Activated T-cell treated with anti-CD3 and anti-CD28 coated beads, Interleukin-2, amount 50 U/mL, for 24 hours (primary cell): ENCODE measurements at regions not wholly inside any gene's neighbourhood (a gene's known extent, or its start where the extent isn't known, plus 50 kb on each side); places are given as distances from the start of the nearest gene placed in this dataset.
"Not testable (repeated sequence)": the region's sequence is repeated elsewhere in the genome, so short reads cannot be mapped to it uniquely, and the experiment has no call there.

Experiments
- DNase-seq: peaks from one replicate; pipeline ENCODE4 v3.0.0-alpha.2; 2020
- H3K27ac Mint-ChIP-seq: 2 replicates; pipeline ENCODE4 v1.8.0; 2020; ENCODE audit warnings: mild to moderate bottlenecking, mixed read lengths
- H3K27me3 Mint-ChIP-seq: 2 replicates; pipeline ENCODE4 v1.8.0; 2020; ENCODE audit warnings: mixed read lengths
- H3K36me3 Mint-ChIP-seq: 2 replicates; pipeline ENCODE4 v1.8.0; 2020; ENCODE audit warnings: low read depth, mixed read lengths
- H3K4me1 Mint-ChIP-seq: 2 replicates; pipeline ENCODE4 v1.8.0; 2020; ENCODE audit warnings: low read depth, mixed read lengths
- H3K4me3 Mint-ChIP-seq: 2 replicates; pipeline ENCODE4 v1.8.0; 2020; ENCODE audit warnings: mild to moderate bottlenecking, moderate library complexity, mixed read lengths
- H3K9me3 Mint-ChIP-seq: 2 replicates; pipeline ENCODE4 v1.8.0; 2020; ENCODE audit warnings: mixed read lengths

DNA sequence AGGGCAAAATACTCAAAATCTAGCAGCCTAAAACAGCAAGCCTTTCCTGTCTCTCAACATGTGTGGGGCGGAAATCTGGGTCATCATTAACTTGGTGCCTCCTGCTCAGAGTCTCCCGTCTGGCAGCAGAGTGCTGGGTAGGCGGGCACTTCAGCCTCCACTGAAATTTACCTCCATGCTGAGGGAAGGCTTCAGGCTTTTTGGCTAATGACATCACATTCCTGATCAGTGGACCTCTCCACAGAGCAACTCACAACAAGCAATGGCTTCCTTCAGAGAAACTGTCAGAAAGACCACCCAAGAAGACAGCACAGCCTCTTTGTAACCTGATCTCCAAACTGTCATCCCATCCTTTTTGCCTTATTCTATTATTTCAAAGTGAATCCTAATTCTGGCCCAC is 1109.0 kb downstream of the UQCRFS1 start:
- no peak for DNase-seq

DNA sequence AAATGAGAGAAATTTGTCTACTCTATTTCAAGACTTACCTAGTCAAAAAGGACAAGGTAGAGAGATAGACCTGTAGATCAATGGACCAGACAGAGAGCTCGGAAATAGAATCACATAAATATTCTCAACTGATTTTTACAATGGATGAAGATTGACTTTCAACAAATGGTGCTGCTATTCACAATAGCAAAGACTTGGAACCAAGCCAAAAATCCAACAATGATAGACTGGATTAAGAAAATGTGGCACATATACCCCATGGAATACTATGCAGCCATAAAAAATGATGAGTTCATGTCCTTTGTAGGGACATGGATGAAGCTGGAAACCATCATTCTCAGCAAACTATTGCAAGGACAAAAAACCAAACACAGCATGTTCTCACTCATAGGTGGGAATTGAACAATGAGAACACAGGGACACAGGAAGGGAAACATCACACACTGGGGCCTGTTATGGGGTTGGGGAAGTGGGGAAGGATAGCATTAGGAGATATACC is 1128.2 kb downstream of the UQCRFS1 start:
- not testable (repeated sequence) for H3K36me3 Mint-ChIP-seq, H3K27me3 Mint-ChIP-seq, H3K4me1 Mint-ChIP-seq, DNase-seq, H3K27ac Mint-ChIP-seq, H3K4me3 Mint-ChIP-seq
- peaks cover 11% of the 10 kb centered on the region for H3K9me3 Mint-ChIP-seq

More for the DNA sequence above, 1109.0 kb downstream of the UQCRFS1 start:
- Mint-ChIP-seq H3K4me3 (no peak overlapping the region), H3K27me3 (no peaks in the 10 kb centered on the region), H3K9me3 (peaks cover 13% of the 10 kb centered on the region), H3K4me1 (no peaks in the 10 kb centered on the region), H3K36me3 (no peaks in the 10 kb centered on the region), H3K27ac (no peak overlapping the region)

DNA sequence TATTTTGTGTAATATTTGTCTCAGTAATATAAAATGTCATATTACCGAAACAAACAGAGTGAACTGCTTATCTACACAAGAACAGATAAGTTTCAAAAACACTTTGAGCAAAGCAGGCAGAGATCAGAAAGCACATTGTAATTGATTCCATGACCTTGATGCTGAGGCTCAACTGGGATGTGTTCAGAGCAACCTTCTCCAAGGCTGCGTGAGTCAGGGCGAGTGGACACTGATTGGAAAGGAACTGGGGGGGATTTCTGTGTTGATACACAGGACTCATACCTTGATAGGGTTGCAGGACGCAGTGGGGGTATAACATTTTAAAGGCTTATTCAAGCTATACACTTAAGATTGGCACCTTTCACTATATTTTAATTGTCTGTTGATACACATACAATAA is 1136.3 kb downstream of the UQCRFS1 start:
- Mint-ChIP-seq H3K27me3 (no peaks in the 10 kb centered on the region), H3K4me1 (no peaks in the 10 kb centered on the region), H3K36me3 (no peaks in the 10 kb centered on the region), H3K27ac (no peak overlapping the region), H3K4me3 (no peak overlapping the region), H3K9me3 (peaks cover 15% of the 10 kb centered on the region)
- DNase-seq = no peak

DNA sequence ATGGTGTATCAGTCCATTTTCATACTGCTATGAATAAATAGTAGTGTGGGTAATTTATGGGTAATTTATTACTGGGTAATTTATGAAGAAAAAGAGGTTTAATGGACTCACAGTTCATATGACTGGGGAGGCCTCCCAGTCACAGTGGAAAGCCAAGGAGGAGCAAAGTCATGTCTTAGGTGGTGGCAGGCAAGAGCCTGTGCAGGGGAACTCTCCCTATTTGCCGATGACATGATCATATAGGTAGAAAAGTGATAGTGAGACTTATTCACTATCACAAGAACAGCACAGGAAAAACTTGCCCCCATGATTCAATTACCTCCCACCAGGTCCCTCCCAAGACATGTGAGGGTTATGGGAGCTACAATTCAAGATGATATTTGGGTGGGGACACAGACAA is 1137.7 kb downstream of the UQCRFS1 start:
- Mint-ChIP-seq H3K4me1 (no peaks in the 10 kb centered on the region), H3K9me3 (peaks cover 11% of the 10 kb centered on the region), H3K4me3 (no peak overlapping the region), H3K27me3 (no peaks in the 10 kb centered on the region), H3K27ac (no peak overlapping the region), H3K36me3 (no peaks in the 10 kb centered on the region)
- no peak for DNase-seq

DNA sequence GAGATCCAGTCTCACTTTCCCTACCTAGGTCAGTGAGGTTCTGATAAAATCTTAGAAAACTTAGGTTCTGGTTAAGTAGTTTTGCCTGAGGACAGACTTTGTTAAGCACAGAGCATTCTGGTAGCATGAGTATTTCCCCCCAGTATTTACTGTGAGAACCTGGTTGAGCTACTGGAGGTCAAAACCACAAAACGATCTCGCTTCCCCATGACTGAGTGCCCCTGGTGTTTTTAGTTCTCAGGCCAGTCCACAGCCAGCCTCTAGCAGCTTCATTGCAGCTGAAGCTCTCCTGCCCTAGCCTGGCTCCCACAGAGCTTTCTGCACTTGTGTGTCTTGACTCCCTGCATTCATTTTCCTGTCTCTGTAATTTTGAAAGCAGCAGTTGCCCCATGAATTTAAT is 1138.2 kb downstream of the UQCRFS1 start:
- no peak for DNase-seq
- Mint-ChIP-seq H3K9me3 (peaks cover 11% of the 10 kb centered on the region), H3K36me3 (no peaks in the 10 kb centered on the region), H3K27me3 (no peaks in the 10 kb centered on the region), H3K27ac (no peak overlapping the region), H3K4me3 (no peak overlapping the region), H3K4me1 (no peaks in the 10 kb centered on the region)

DNA sequence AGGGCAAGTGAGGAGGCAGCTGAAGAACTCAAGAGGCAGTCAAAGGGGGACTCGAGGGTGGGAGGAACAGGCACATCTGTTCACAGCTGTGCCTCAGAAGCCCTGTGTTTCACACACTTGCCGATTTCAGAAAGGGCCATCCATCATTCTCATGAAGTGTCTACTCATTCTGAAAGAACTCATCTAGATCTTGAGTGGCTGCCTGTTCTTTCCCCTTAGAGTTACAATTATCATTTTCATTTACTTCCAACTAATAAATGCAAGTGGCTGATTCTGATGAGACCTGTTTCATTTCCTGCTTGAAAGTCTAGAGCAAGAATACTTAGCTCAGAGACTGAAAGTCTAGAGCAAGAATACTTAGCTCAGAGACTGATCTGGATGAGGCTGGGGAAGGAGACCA is 1145.1 kb downstream of the UQCRFS1 start:
- DNase-seq = no peak
- H3K36me3 Mint-ChIP-seq = no peaks in the 10 kb centered on the region
- H3K4me3 Mint-ChIP-seq = no peak overlapping the region
- no peak overlapping the region for H3K27ac Mint-ChIP-seq
- H3K9me3 Mint-ChIP-seq = peaks cover 4% of the 10 kb centered on the region
- H3K4me1 Mint-ChIP-seq = no peaks in the 10 kb centered on the region
- no peaks in the 10 kb centered on the region for H3K27me3 Mint-ChIP-seq

DNA sequence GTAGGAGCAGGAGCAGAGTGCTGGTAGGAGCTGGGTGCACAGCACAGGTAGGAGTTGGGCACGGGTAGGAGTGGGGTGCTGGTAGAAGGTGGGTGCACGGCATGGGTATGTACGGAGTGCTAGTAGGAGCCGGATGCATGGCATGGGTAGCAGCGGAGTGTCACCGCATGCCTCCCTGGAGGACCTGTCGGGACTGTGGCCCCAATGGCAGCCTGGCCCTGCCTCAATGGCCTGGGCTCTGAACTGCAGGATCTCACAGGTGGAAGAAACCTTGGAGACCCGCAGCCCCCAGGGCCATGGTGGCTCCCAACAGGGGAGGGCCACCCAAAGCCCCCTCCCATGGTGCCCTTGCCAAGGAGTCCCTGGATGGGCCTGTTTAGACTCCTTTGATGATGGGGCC is 1146.0 kb downstream of the UQCRFS1 start:
- no peaks in the 10 kb centered on the region for H3K4me1 Mint-ChIP-seq
- H3K9me3 Mint-ChIP-seq = peaks cover 4% of the 10 kb centered on the region
- no peaks in the 10 kb centered on the region for H3K27me3 Mint-ChIP-seq
- no peak overlapping the region for H3K4me3 Mint-ChIP-seq
- H3K36me3 Mint-ChIP-seq = no peaks in the 10 kb centered on the region
- H3K27ac Mint-ChIP-seq = no peak overlapping the region
- DNase-seq = no peak

DNA sequence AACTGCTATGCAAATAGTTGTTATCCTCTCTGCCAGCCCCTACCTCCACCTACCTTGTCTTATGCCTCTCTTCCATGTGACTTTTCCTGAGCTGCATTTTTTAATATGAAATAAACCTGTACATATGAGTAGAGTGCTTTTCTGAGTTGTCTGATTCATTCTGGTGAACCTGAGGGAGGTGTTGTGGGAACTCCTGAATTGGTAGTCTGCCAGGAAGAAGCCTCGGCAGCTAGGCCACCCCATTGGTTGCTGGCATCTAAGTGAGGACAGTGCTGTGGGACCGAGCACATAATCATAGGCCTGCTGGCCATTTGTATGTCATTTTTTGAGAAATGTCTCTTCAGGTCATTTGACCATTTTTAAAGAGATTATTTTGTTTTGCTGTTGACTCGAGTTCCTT is 1146.8 kb downstream of the UQCRFS1 start:
- DNase-seq = no peak
- H3K4me1 Mint-ChIP-seq = no peaks in the 10 kb centered on the region
- no peaks in the 10 kb centered on the region for H3K36me3 Mint-ChIP-seq
- H3K4me3 Mint-ChIP-seq = no peak overlapping the region
- H3K27me3 Mint-ChIP-seq = no peaks in the 10 kb centered on the region
- H3K9me3 Mint-ChIP-seq = peaks cover 4% of the 10 kb centered on the region
- H3K27ac Mint-ChIP-seq = no peak overlapping the region

DNA sequence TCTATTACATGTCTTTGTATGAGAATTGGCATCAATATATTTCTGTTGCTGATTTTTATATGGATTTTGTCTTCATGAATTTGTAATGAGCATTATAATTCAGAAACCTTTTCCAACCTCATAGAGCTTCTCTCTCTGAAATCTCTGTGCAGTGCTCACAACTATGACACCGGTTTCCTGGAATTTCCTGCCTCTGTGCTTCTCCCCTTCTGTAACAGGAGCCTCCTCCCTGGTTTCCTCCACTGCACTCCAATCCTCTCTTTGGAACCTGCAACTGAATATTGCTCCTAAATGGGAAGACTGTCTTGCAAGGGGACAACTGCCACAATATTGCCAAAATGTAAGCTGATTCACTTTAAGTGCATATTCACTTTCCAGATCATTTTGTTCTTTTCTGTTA is 1147.9 kb downstream of the UQCRFS1 start:
- no peaks in the 10 kb centered on the region for H3K4me1 Mint-ChIP-seq
- no peak overlapping the region for H3K4me3 Mint-ChIP-seq
- H3K27me3 Mint-ChIP-seq = no peaks in the 10 kb centered on the region
- DNase-seq = no peak
- peaks cover 4% of the 10 kb centered on the region for H3K9me3 Mint-ChIP-seq
- H3K36me3 Mint-ChIP-seq = no peaks in the 10 kb centered on the region
- no peak overlapping the region for H3K27ac Mint-ChIP-seq

DNA sequence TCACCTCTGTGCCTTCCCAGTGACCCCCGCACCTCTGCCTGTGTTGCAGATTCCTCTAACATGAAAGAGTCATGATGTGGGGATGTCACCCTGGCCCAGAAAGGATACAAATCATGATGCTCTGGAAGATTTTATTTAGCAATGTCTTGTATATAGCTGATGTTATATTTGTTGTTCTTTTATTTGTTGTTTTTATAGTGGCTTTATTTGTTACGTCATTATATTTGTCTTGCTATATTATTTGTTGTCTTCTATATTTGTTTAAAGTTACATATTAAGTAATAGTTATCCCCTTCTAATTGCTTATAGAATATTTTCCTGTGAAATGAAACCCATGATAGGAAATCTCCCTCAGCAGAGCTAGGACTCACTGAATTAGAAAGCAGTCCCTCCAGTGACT is 1149.2 kb downstream of the UQCRFS1 start:
- Mint-ChIP-seq H3K4me3 (no peak overlapping the region), H3K27ac (no peak overlapping the region), H3K9me3 (peaks cover 4% of the 10 kb centered on the region), H3K27me3 (no peaks in the 10 kb centered on the region), H3K36me3 (no peaks in the 10 kb centered on the region), H3K4me1 (no peaks in the 10 kb centered on the region)
- DNase-seq = no peak

DNA sequence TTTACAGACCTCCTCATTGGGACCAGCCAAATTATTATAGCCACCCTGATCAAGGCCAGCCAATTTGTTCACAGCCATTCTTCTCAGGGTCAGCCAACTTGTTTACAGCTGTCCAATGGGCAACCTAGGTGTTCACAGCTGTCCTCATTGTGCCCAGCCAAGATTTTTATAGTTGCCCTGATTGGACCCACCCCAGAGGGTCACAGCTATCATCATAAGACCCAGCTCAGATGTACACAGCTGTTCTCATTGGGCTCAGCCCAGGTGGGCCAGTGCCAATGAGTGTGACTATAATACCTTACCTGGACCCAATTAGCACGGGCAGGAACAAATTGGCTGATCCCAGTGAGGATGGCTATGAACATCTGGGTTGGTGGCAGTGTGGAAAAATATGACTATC is 1151.8 kb downstream of the UQCRFS1 start:
- H3K27ac Mint-ChIP-seq = no peak overlapping the region

DNA sequence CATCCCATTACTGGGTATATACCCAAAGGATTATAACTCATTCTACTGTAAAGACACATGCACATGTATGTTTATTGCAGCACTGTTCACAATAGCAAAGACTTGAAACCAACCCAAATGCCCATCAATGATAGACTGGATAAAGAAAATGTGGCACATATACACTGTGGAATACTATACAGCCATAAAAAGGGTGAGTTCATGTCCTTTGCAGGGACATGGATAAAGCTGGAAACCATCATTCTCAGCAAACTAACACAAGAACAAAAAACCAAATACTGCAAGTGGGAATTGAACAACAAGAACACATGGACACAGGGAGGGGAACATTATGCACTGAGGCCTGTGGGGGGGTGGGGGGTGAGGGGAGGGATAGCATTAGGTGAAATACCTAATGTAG is 1155.9 kb downstream of the UQCRFS1 start:
- DNase-seq, H3K4me1 Mint-ChIP-seq, H3K36me3 Mint-ChIP-seq, H3K27ac Mint-ChIP-seq, H3K27me3 Mint-ChIP-seq, H3K4me3 Mint-ChIP-seq: not testable (repeated sequence)
- peaks cover 18% of the 10 kb centered on the region for H3K9me3 Mint-ChIP-seq

More for the DNA sequence above, 1151.8 kb downstream of the UQCRFS1 start:
- Mint-ChIP-seq H3K36me3 (no peaks in the 10 kb centered on the region), H3K4me1 (no peaks in the 10 kb centered on the region), H3K27me3 (no peaks in the 10 kb centered on the region), H3K4me3 (no peak overlapping the region), H3K9me3 (peaks cover 10% of the 10 kb centered on the region)
- DNase-seq = no peak

DNA sequence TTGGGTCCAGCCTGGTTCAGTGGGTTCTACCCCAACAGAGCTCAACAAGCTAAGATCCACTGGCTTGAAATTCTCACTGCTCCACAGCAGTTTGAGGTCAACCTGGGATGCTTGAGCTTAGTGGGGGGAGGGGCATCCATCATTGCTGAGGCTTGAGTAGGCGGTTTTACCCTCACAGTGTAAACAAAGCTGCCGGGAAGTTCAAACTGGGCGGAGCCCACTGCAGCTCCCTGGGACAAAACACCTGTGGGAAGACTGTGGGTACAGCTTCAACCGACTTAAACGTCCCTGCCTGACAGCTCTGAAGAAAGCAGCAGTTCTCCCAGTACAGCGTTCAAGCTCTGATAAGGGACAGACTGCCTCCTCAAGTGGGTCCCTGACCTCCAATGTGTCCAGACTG is 1161.9 kb downstream of the UQCRFS1 start:
- Mint-ChIP-seq H3K36me3 (no peaks in the 10 kb centered on the region), H3K9me3 (peaks cover 18% of the 10 kb centered on the region), H3K27ac (no peak overlapping the region), H3K27me3 (no peaks in the 10 kb centered on the region), H3K4me1 (no peaks in the 10 kb centered on the region), H3K4me3 (no peak overlapping the region)
- DNase-seq = no peak

DNA sequence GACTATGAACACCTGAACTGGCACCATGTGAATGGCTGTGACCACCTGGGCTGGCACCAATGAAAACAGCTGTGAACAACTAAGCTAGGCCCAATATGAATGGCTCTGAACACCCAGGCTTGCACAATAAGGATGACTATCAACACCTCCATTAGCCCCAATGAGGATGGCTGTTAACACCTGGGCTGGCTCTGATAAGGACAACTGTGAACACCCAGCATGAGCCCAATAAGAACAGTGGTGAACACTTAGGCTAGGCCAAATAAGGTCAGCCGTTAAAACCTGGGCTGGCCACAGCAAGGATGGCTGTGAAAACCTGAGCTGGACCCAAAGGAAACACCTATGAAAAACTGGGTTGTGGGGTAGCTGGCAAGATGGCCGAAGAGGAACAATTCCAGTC is 1163.1 kb downstream of the UQCRFS1 start:
- H3K9me3 Mint-ChIP-seq = peaks cover 18% of the 10 kb centered on the region
- no peaks in the 10 kb centered on the region for H3K27me3 Mint-ChIP-seq
- no peaks in the 10 kb centered on the region for H3K36me3 Mint-ChIP-seq
- no peak for DNase-seq
- no peak overlapping the region for H3K27ac Mint-ChIP-seq
- H3K4me3 Mint-ChIP-seq = no peak overlapping the region
- no peaks in the 10 kb centered on the region for H3K4me1 Mint-ChIP-seq

DNA sequence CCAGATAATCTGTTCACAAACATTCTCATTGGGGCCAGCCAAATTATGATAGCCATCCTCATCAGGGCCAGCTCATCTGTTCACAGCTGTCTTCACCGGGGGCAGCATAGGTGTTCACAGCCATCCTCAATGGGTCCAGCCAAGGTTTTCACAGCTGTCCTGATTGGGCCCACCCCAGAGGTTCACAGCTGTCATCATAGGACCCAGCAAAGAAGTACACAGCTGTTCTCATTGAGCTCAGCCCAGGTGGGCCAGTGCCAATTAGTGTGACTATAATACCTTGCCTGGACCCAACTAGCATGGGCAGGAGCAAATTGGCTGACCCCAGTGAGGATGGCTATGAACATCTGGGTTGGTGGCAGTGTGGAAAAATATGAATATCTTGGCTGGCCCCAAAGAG is 1166.0 kb downstream of the UQCRFS1 start:
- H3K27ac Mint-ChIP-seq = no peak overlapping the region
- DNase-seq = no peak
- no peaks in the 10 kb centered on the region for H3K27me3 Mint-ChIP-seq
- no peaks in the 10 kb centered on the region for H3K36me3 Mint-ChIP-seq
- H3K4me3 Mint-ChIP-seq = no peak overlapping the region
- peaks cover 11% of the 10 kb centered on the region for H3K9me3 Mint-ChIP-seq
- no peaks in the 10 kb centered on the region for H3K4me1 Mint-ChIP-seq

DNA sequence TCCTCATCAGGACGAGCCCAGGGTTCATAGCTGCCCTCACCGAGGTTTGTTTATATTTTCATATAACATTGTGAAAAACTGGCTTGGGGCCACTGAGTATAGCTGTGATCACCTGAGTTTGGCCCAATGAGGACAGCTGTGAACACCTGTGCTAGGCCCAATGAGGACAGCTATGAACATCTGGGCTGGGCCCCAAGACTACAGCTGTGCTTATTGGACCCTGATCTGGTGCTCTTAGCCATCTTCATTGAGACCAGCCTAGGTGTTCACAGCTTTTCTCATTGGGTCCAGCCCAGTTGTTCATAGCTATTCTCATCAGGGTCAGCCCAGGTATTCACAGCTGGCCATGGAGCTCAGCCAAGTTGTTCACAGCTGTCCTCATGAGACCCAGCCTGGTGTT is 1167.3 kb downstream of the UQCRFS1 start:
- no peak overlapping the region for H3K27ac Mint-ChIP-seq
- no peak overlapping the region for H3K4me3 Mint-ChIP-seq
- H3K27me3 Mint-ChIP-seq = no peaks in the 10 kb centered on the region
- H3K4me1 Mint-ChIP-seq = no peaks in the 10 kb centered on the region
- peaks cover 11% of the 10 kb centered on the region for H3K9me3 Mint-ChIP-seq
- H3K36me3 Mint-ChIP-seq = no peaks in the 10 kb centered on the region
- no peak for DNase-seq
